ENCODE measurements at regions not wholly inside any gene's neighbourhood (a gene's known extent, or its start where the extent isn't known, plus 50 kb on each side); places are given as distances from the start of the nearest gene placed in this dataset.

DNA sequence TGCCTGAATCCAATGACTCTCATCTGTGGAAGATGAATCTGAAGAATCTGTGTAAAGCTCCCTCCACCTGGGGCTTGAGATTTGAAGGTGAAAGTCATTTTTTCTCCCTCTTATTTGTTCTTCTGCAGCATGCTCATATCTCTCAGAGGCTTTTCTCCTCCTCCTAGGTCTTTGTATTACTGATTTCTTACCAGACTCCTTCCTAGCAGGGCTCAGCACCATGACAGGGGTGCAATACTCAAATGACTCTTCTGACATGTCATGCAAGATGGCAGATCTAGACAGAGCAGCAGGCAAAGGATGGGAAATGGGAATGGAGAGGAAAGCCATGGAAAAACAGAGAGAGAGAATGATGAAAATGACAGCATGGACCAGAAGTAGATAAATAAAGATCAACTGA lies 118.3 kb downstream of the TMA16 start:
- TF ChIP-seq PHF8 (conservative IDR thresholded peaks at IDR 0.05; ENCODE audit: low read depth, low read length) (no peak), SIN3A (conservative IDR thresholded peaks at IDR 0.05 in 1 of 2, IDR thresholded peaks at IDR 0.05 in 1 of 2; ENCODE audit: low read depth in 1 of 2, low read length in 2 of 2) (no peak), POLR2A (IDR thresholded peaks at IDR 0.05; ENCODE audit: control extremely low read depth in 1 of 2, low read depth in 2 of 2, low read length in 2 of 2) (no peak), GABPA (IDR thresholded peaks at IDR 0.05; ENCODE audit: borderline replicate concordance, insufficient read depth, low read length) (no peak), EZH2 (IDR thresholded peaks at IDR 0.05; ENCODE audit: low read depth, low read length, severe bottlenecking) (no peak), EGR1 (IDR thresholded peaks at IDR 0.05; ENCODE audit: borderline replicate concordance, low read depth, low read length) (no peak), TBP (IDR thresholded peaks at IDR 0.05; ENCODE audit: low read depth, low read length) (no peak), CHD1 (IDR thresholded peaks at IDR 0.05; ENCODE audit: low read depth, low read length) (no peak), YY1 (IDR thresholded peaks at IDR 0.05; ENCODE audit: low read depth, low read length) (no peak), RFX5 (IDR thresholded peaks at IDR 0.05; ENCODE audit: borderline replicate concordance, low read depth, low read length) (no peak), BRCA1 (IDR thresholded peaks at IDR 0.05; ENCODE audit: low read depth, low read length) (no peak)
- TF ChIP-seq, protein P1, sequence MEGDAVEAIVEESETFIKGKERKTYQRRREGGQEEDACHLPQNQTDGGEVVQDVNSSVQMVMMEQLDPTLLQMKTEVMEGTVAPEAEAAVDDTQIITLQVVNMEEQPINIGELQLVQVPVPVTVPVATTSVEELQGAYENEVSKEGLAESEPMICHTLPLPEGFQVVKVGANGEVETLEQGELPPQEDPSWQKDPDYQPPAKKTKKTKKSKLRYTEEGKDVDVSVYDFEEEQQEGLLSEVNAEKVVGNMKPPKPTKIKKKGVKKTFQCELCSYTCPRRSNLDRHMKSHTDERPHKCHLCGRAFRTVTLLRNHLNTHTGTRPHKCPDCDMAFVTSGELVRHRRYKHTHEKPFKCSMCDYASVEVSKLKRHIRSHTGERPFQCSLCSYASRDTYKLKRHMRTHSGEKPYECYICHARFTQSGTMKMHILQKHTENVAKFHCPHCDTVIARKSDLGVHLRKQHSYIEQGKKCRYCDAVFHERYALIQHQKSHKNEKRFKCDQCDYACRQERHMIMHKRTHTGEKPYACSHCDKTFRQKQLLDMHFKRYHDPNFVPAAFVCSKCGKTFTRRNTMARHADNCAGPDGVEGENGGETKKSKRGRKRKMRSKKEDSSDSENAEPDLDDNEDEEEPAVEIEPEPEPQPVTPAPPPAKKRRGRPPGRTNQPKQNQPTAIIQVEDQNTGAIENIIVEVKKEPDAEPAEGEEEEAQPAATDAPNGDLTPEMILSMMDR (IDR thresholded peaks at IDR 0.05; ENCODE audit: control extremely low read depth in 1 of 3, insufficient read depth in 1 of 3, low read depth in 1 of 3, low read length in 3 of 3): no peak
- TF ChIP-seq, protein P2, sequence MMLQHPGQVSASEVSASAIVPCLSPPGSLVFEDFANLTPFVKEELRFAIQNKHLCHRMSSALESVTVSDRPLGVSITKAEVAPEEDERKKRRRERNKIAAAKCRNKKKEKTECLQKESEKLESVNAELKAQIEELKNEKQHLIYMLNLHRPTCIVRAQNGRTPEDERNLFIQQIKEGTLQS (IDR thresholded peaks at IDR 0.05; ENCODE audit: insufficient read depth, low read depth, low read length): no peak

Measured in H1 (cell line).